Heart left ventricle (tissue), 13 donors: ENCODE measurements at regions not wholly inside any gene's neighbourhood (a gene's known extent, or its start where the extent isn't known, plus 50 kb on each side); places are given as distances from the start of the nearest gene placed in this dataset.

Source experiments
- POLR2A ChIP-seq, 2 donors: fragments of 450-650 bp; IDR thresholded peaks; one replicate each; pipeline ENCODE4 v1.6.1; 2017; ENCODE audit warnings: antibody characterized with exemption in 2 of 2, mild to moderate bottlenecking in 2 of 2, moderate library complexity in 2 of 2
- TF ChIP-seq, protein P1 (sequence below), 12 donors: fragments of 200-600 bp; sonication (generic) in 4 of 12; IDR thresholded peaks; one replicate each; pipeline versions ENCODE4 v1.5.0 to v1.8.0; 2018 to 2022; ENCODE audit warnings: antibody characterized with exemption in 12 of 12, mild to moderate bottlenecking in 5 of 12
- donor health status: ischemic (EF 13 %, LVEDD 7.1; RV severe dilation, severe dysfunction).
- donor health status: DM: no; HTN: yes; CAD: no.
- donor health status: DM: no; HTN: no; CAD: no.
- donor health status: ischemic (EF 25% LVEDD 6.9; RV normal size, moderate dysfunction).
- donor health status: ischemic (EF 25% LVEDD 5.7; RV mildly dilated, moderate dysfunction).
- donor health status: ischemic (EF 35%, LVEDD 5.7; RV mildly dilated, moderate dysfunction).
- donor health status: nonischemic (EF 11% LVEDD 7.7; RV severe dilation, severe dysfunction).
- donor health status: DM: yes; HTN: yes; CAD: no.
- donor health status: PGD.
- donor health status: ischemic (EF 29% LVEDD 5.4; RV normal size, mild dysfunction).
- donor health status: nonischemic (EF 23%, LVEDD 6.1; RV moderate dilation, normal function).

GRCh38 chrX:6890544-6891261 lies 256.8 kb upstream of the STS start:
- TF ChIP-seq, protein P1, sequence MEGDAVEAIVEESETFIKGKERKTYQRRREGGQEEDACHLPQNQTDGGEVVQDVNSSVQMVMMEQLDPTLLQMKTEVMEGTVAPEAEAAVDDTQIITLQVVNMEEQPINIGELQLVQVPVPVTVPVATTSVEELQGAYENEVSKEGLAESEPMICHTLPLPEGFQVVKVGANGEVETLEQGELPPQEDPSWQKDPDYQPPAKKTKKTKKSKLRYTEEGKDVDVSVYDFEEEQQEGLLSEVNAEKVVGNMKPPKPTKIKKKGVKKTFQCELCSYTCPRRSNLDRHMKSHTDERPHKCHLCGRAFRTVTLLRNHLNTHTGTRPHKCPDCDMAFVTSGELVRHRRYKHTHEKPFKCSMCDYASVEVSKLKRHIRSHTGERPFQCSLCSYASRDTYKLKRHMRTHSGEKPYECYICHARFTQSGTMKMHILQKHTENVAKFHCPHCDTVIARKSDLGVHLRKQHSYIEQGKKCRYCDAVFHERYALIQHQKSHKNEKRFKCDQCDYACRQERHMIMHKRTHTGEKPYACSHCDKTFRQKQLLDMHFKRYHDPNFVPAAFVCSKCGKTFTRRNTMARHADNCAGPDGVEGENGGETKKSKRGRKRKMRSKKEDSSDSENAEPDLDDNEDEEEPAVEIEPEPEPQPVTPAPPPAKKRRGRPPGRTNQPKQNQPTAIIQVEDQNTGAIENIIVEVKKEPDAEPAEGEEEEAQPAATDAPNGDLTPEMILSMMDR (IDR thresholded peaks at IDR 0.05), result no peak
- TF ChIP-seq POLR2A (IDR thresholded peaks at IDR 0.05), result no peak
